Neural progenitor cell (in vitro differentiated cells): ENCODE measurements at regions not wholly inside any gene's neighbourhood (a gene's known extent, or its start where the extent isn't known, plus 50 kb on each side); places are given as distances from the start of the nearest gene placed in this dataset.

Experiments used
- DNase-seq: peaks from one replicate; pipeline ENCODE4 v3.0.0-alpha.2; 2016; ENCODE audit warnings: low spot score
- H2AFZ ChIP-seq: fragments of 200-600 bp; sonication (generic); replicated peaks from 2 replicates; pipeline ENCODE4 v1.6.1; 2016; ENCODE audit warnings: antibody characterized with exemption
- H3F3A ChIP-seq: fragments of 200-600 bp; sonication (generic); 2 replicates; pipeline ENCODE4 v1.6.1; 2016; ENCODE audit warnings: antibody characterized with exemption, low read depth
- H3K27ac ChIP-seq: fragments of 200-600 bp; sonication (generic); 2 replicates; pipeline ENCODE4 v1.5.1; 2016; ENCODE audit warnings: mild to moderate bottlenecking
- H3K27me3 ChIP-seq: fragments of 200-600 bp; sonication (generic); 2 replicates; pipeline ENCODE4 v1.6.1; 2016; ENCODE audit warnings: mild to moderate bottlenecking, moderate library complexity
- H3K36me3 ChIP-seq: fragments of 200-600 bp; sonication (generic); 2 replicates; pipeline ENCODE4 v1.5.1; 2016
- H3K4me1 ChIP-seq: fragments of 200-600 bp; sonication (generic); 2 replicates; pipeline ENCODE4 v1.6.1; 2016; ENCODE audit warnings: mixed run types
- H3K4me2 ChIP-seq: fragments of 200-600 bp; sonication (generic); 2 replicates; pipeline ENCODE4 v1.6.1; 2016
- H3K4me3 ChIP-seq: fragments of 200-600 bp; sonication (generic); 2 replicates; pipeline ENCODE4 v1.5.1; 2016
- H3K79me2 ChIP-seq: fragments of 200-600 bp; sonication (generic); 2 replicates; pipeline ENCODE4 v1.6.1; 2016; ENCODE audit warnings: low read depth
- H3K9ac ChIP-seq: fragments of 200-600 bp; sonication (generic); 2 replicates; pipeline ENCODE4 v1.6.1; 2016
- H3K9me3 ChIP-seq: fragments of 200-600 bp; sonication (generic); 2 replicates; pipeline ENCODE4 v1.5.1; 2016; ENCODE audit warnings: low read depth
- H4K20me1 ChIP-seq: fragments of 200-600 bp; sonication (generic); 2 replicates; pipeline ENCODE4 v1.6.1; 2016; ENCODE audit warnings: low read depth
- H3K27ac Mint-ChIP-seq: 3 replicates; pipeline ENCODE4 v1.8.0; 2021; ENCODE audit warnings: mixed read lengths
- H3K27me3 Mint-ChIP-seq: 2 replicates; pipeline ENCODE4 v1.8.0; 2022; ENCODE audit warnings: low read depth, mild to moderate bottlenecking, inconsistent platforms, moderate library complexity, mixed read lengths; ENCODE audit not compliant: insufficient read depth
- H3K36me3 Mint-ChIP-seq: 3 replicates; pipeline ENCODE4 v1.8.0; 2021; ENCODE audit warnings: mixed read lengths
- H3K4me1 Mint-ChIP-seq: 3 replicates; pipeline ENCODE4 v1.8.0; 2021; ENCODE audit warnings: mixed read lengths
- H3K4me3 Mint-ChIP-seq: 3 replicates; pipeline ENCODE4 v1.8.0; 2021; ENCODE audit warnings: mild to moderate bottlenecking, moderate library complexity, mixed read lengths
- H3K9me3 Mint-ChIP-seq: 3 replicates; pipeline ENCODE4 v1.8.0; 2020; ENCODE audit warnings: mixed read lengths
- CTCF ChIP-seq: fragments of 200-600 bp; sonication (generic); IDR thresholded peaks from 2 replicates; pipeline ENCODE4 v1.5.1; 2017; ENCODE audit warnings: antibody characterized with exemption, mild to moderate bottlenecking
- EZH2 ChIP-seq: fragments of 200-600 bp; sonication (generic); IDR thresholded peaks from 2 replicates; pipeline ENCODE4 v1.6.1; 2017; ENCODE audit warnings: antibody characterized with exemption, mild to moderate bottlenecking, moderate library complexity
- EZH2phosphoT487 ChIP-seq: fragments of 200-600 bp; sonication (generic); IDR thresholded peaks from 2 replicates; pipeline ENCODE4 v1.6.1; 2017; ENCODE audit warnings: antibody characterized with exemption

DNA sequence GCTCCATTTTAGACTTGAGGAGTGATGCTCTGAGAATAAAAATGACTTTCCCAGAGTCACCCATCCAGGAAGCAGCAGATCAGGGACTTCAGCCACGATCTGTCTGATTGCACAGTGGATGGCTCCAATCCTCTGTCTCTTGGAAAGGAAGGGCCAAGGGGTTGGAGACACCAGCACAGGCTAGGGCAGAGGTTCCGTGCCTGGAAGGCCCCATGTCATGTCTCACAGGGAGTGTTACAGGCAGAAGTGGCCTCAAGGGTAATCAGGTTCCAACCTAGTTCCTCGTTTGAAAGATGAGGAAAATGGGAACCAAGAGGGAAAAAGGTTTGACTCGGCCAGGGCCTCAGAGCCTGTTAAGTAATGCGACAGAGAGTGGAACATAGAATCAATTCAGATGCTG is 160.0 kb downstream of the EFNB1 start:
- H3K4me1 Mint-ChIP-seq = peaks cover 30% of the 10 kb centered on the region
- H3K9ac ChIP-seq = no peak overlapping the region
- H3K9me3 ChIP-seq = no peaks in the 10 kb centered on the region
- H3K27me3 ChIP-seq = no peaks in the 10 kb centered on the region
- H3K4me3 Mint-ChIP-seq = no peak overlapping the region
- TF ChIP-seq EZH2 (no peak), CTCF (no peak), EZH2phosphoT487 (no peak)
- no peak overlapping the region for H3K4me3 ChIP-seq
- no peak for DNase-seq
- H3K27ac Mint-ChIP-seq = no peak overlapping the region
- H3K36me3 Mint-ChIP-seq = no peaks in the 10 kb centered on the region
- peaks cover 5% of the 10 kb centered on the region for H3K4me1 ChIP-seq
- no peak overlapping the region for H3K27ac ChIP-seq
- H3K27me3 Mint-ChIP-seq = peaks cover 10% of the 10 kb centered on the region
- H4K20me1 ChIP-seq = no peaks in the 10 kb centered on the region
- no peak overlapping the region for H2AFZ ChIP-seq
- no peak overlapping the region for H3K4me2 ChIP-seq
- no peaks in the 10 kb centered on the region for H3K79me2 ChIP-seq
- no peaks in the 10 kb centered on the region for H3F3A ChIP-seq
- H3K9me3 Mint-ChIP-seq = peaks cover 16% of the 10 kb centered on the region
- H3K36me3 ChIP-seq = no peaks in the 10 kb centered on the region

DNA sequence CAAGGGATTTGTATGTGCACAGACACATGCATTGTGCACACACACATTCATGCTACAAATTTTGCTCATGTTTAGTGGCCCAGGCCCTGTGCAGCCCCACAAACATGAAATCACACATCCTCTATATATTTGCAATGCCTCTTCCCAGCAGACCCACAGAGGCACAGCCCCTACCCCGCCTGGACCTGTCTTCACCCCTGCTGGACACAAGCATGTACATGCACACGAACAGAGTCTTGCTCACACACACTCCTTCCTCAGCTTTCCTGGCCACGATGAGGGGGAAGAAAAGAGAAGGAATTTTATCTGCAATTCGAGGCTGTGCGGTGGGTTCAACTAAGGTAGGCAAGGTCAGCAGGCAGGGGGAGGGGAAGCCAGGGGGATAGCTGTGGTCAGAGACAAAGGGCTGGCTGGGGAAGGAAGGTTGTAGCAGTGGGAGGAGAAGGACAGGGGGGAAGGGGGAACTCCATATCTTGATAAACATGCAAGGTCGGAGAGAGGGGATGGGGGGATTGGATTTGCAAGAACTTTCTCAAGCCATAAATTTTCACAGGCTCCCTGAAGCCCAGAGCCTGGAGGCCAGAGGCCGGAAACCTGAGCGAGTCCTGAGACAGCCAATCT is 156.4 kb downstream of the EFNB1 start:
- H2AFZ ChIP-seq = no peak overlapping the region
- peaks cover 3% of the 10 kb centered on the region for H3K27me3 Mint-ChIP-seq
- H3K79me2 ChIP-seq = no peaks in the 10 kb centered on the region
- peaks cover 18% of the 10 kb centered on the region for H3K9me3 Mint-ChIP-seq
- no peak overlapping the region for H3K9ac ChIP-seq
- H4K20me1 ChIP-seq = no peaks in the 10 kb centered on the region
- no peaks in the 10 kb centered on the region for H3K36me3 ChIP-seq
- no peak overlapping the region for H3K27ac ChIP-seq
- no peak for DNase-seq
- no peak overlapping the region for H3K4me2 ChIP-seq
- TF ChIP-seq EZH2phosphoT487 = no peak
- TF ChIP-seq EZH2 = no peak
- TF ChIP-seq CTCF = no peak
- no peak overlapping the region for H3K4me3 ChIP-seq
- no peaks in the 10 kb centered on the region for H3K36me3 Mint-ChIP-seq
- no peaks in the 10 kb centered on the region for H3K9me3 ChIP-seq
- peak overlapping the region; percentile 17 for H3K4me3 Mint-ChIP-seq
- peak overlapping the region; percentile 90 for H3K27ac Mint-ChIP-seq
- H3K4me1 Mint-ChIP-seq = peaks cover 18% of the 10 kb centered on the region
- peaks cover 1% of the 10 kb centered on the region for H3K4me1 ChIP-seq
- no peaks in the 10 kb centered on the region for H3F3A ChIP-seq
- no peaks in the 10 kb centered on the region for H3K27me3 ChIP-seq

DNA sequence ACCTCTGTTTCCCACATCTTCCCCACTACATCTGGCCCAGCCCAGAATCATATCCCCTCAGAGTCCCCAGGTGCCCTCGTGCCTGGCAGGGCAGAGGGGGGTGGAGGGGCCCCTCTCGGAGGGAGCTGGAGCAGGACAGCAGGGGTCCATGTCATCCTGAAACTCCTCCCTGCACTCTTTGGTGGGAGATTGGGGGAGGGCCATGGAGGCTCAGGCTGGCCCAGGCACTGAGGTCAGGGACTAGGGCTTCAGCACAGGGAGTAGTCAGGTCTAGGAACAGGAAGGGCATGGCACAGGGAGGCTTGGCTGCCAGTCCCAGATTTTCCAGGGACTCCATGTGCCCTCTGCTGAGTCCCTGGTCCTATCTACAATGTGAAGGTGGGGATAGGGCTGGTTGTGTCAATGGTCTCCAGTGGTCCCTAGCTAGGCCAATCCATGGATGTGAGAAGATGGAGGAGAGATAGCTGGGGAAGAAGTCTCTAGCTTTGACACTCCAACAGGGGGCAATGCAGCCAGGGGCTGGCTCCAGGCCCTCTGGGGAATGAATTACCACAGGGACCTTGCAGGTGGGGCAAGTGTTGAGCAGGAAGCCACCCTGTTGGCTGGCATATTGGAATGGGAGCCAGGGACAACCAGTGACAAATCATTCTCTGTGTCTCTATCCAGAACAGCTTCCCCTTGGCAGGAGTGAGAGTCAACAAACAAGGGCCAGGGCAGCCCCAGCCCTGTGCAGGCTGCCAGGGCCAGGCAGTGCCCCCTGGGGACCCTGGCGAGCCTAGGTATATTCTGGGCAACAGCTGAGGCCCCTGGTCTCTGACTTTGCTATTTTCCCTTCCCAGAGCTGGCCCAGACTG is 154.4 kb downstream of the EFNB1 start:
- H2AFZ ChIP-seq = no peak overlapping the region
- no peaks in the 10 kb centered on the region for H3K36me3 ChIP-seq
- no peak overlapping the region for H3K4me2 ChIP-seq
- no peaks in the 10 kb centered on the region for H3K4me1 ChIP-seq
- no peak overlapping the region for H3K4me3 ChIP-seq
- H3K27ac Mint-ChIP-seq = no peak overlapping the region
- peaks cover 3% of the 10 kb centered on the region for H3K27me3 Mint-ChIP-seq
- H3K9ac ChIP-seq = no peak overlapping the region
- no peaks in the 10 kb centered on the region for H3K36me3 Mint-ChIP-seq
- no peak for DNase-seq
- TF ChIP-seq CTCF (no peak), EZH2phosphoT487 (no peak), EZH2 (no peak)
- H3F3A ChIP-seq = no peaks in the 10 kb centered on the region
- no peaks in the 10 kb centered on the region for H3K79me2 ChIP-seq
- no peaks in the 10 kb centered on the region for H3K27me3 ChIP-seq
- H3K4me3 Mint-ChIP-seq = no peak overlapping the region
- H3K9me3 Mint-ChIP-seq = peaks cover 18% of the 10 kb centered on the region
- no peak overlapping the region for H3K27ac ChIP-seq
- peaks cover 18% of the 10 kb centered on the region for H3K4me1 Mint-ChIP-seq
- no peaks in the 10 kb centered on the region for H3K9me3 ChIP-seq
- no peaks in the 10 kb centered on the region for H4K20me1 ChIP-seq
